Stimulated activated CD4-positive, alpha-beta T cell treated with anti-CD3 and anti-CD28 coated beads, Interleukin-1b, Interleukin-23, amount 100 ng/mL, for 48 hours (primary cell): ENCODE measurements at regions not wholly inside any gene's neighbourhood (a gene's known extent, or its start where the extent isn't known, plus 50 kb on each side); places are given as distances from the start of the nearest gene placed in this dataset.
"Not testable (repeated sequence)": the region's sequence is repeated elsewhere in the genome, so short reads cannot be mapped to it uniquely, and the experiment has no call there.

ENCODE experiments used
- DNase-seq: peaks from one replicate; pipeline ENCODE4 v3.0.0-alpha.2; 2020

GRCh38 chr5:93213111-93213794 lies 367.8 kb downstream of the NR2F1-AS1 start:
- DNase-seq = not testable (repeated sequence)

DNA sequence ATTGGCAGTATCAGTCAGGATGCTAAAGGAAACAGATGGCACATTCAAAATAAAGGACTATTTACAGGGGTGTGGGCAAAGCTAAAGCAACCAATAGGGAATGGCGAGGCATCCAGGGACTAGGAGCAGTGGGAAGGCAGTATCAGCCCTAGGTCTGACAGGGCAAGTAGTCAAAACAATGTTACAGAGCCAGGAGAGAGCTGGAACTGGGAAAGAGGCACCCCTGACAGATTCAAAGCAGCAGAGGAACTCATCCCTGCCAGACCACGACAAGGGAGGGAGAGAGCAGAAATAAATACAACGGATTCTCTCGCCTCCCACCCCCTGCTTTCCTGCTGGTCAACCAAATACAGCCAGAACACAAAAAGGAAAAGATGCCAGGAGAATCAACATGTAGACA lies 371.5 kb downstream of the NR2F1-AS1 start:
- DNase-seq = no peak

DNA sequence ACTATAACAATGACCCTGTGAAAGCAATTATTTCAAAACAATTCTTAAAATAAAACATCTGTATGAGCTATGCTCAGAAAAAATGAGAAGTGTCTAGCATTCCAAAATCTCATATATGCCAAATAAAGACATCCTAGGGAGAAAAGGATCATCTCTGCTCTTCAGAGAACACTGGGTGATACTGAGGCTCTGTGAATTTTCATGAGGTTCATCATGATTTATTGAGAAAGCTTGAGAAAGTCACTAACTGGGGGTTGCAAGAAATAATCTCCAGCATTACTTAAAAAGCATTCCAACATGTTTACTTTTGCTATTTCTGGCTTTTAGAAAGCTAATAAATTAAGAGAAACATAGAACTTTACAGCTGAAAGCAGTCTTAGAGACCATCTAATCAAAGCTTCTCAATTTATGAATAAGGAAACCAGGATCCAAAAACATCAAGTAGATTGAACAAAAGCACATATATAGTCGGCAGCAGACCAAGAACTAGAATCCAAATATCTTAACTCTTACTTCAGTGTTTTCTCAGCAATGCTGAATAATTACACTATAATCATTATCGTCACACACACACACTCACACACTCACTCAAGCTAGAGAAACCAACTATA lies 372.8 kb downstream of the NR2F1-AS1 start:
- DNase-seq = no peak

- no peak for DNase-seq
Measured at GRCh38 chr5:93206203-93206602, 374.8 kb downstream of the NR2F1-AS1 start.

DNA sequence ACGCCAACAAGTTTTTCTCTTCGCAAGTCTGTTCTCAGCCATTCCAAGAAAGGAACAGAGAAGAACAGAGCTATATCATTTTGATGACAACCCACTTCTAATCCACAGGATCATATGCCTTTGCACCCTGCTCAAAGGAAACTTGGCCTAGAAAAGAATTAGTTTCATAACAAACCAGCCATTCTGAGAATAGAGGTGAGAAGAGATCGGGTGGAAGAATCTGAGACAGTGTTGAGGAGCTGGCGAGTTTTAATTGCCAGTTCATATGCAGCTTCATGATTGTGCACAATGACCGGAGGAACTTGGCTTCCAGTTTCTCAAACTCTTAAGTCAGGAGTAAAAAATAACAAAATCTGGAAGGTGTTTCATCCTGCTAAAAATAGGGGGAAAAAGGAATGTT lies 380.0 kb downstream of the NR2F1-AS1 start:
- no peak for DNase-seq

DNA sequence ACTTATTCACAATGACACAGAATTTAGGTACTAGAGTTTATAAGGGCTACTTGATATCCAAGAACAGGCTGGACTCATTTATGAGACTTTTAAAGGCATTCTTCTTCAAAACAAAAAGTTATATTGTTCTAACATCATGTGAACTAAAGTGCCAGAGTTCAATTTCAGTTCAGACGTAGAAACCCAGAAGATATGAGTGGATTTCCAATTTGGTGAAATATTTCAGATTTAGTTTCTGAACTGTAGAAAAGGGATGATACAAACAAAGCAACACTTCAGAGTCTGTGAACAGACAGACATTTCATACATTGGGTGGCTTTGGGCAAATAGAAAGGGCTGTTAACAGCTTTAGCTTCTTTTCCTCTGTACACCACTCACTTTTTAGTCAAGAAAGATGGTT lies 384.0 kb downstream of the NR2F1-AS1 start:
- no peak for DNase-seq

DNA sequence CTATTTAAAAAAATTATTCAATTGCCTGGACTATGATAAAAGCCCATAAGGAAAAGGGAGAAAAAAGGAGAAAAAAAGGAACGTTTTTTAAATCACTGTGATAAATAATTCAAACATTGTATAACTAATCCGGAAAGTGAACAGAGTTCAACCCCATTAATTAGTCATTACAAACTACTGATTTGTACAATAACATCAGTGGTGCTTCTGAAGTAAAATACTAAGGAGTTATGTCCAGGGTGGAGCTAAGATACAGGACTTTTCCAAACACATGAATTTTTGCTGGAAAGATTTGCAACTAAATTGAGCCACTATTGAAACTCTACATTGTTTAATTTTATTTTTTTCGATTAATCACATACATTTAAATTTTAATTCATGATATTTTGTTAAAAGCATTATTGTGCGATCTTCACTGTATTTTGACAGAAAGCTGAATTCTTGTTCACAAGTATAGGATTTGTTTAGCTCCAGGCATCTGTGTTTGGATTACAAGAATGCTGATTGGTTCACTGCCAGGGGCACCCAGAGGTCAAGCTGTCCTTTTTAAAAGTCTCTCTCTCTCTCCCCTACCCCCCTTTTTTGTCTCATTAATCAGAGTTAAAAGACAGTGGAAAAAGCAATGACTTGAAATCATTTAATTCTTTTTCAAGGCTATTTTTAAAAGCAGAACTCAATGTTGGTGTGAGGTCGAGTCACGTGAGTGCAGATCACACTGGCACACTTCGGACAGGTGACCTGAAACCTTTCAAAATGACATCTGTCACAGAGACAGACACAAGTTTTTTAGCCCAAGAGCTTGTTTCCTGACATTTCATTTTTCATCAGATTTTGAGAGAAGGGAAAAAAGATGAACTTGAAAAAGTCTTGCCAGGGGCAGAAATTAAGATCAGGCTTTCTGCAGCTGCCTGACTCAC lies 387.3 kb downstream of the NR2F1-AS1 start:
- no peak for DNase-seq

DNA sequence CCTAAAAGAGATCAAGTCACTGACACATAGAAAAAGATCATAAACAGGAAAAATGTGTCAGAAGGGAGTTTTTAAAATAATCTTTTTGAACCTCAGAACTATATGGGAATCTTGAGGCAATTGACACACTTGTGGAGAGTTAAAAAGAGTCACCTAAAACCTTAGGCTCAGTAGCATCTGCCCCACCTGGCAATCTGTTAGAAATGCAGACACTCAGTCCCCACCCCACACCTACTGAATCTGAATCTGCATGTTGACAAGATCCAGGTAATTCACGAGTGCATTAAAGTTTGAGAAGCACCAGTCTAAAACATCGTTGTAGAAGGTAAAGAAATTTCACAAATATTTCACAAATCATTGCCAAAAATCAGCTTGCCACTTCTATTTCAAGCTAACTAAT lies 388.3 kb downstream of the NR2F1-AS1 start:
- no peak for DNase-seq

- DNase-seq = no peak
Measured at GRCh38 chr5:93192087-93192486, 388.9 kb downstream of the NR2F1-AS1 start.

DNA sequence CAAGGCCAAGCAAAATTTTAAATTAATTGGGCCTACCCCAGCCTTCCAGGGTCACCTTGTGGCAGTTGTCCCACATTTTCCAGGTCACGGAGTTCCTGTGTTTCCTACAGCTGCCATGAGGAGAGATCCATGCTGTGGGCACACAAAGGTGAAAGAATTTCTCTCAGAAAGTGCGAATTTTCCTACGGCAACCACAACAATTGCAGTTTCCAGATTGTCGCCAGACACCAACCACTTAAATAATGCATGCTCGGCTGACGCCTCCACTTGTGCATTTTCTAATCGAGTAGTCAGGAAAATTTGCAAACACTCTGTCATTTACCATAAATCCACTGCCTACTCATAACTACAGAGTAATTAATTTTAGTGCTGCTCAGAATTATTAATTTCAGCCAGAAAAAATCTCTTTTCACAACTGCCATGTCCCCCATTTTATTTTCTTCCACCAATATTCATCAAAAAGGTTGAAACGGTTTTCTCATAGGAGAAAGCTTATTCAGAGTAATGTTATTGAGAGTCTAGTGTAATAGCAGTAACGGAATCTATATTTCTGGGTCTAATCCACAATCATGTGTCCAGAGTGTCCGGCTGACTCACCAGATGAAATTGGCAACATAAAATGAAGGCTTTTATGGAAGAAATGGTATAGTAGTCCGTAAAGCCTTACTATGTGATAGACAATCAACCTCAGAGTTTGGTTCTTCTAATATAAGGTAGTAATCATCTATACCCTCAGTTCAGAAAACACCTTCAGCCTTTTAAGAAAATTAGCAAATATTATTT lies 389.8 kb downstream of the NR2F1-AS1 start:
- DNase-seq = no peak

GRCh38 chr5:93189707-93190120 lies 391.3 kb downstream of the NR2F1-AS1 start:
- no peak for DNase-seq

DNA sequence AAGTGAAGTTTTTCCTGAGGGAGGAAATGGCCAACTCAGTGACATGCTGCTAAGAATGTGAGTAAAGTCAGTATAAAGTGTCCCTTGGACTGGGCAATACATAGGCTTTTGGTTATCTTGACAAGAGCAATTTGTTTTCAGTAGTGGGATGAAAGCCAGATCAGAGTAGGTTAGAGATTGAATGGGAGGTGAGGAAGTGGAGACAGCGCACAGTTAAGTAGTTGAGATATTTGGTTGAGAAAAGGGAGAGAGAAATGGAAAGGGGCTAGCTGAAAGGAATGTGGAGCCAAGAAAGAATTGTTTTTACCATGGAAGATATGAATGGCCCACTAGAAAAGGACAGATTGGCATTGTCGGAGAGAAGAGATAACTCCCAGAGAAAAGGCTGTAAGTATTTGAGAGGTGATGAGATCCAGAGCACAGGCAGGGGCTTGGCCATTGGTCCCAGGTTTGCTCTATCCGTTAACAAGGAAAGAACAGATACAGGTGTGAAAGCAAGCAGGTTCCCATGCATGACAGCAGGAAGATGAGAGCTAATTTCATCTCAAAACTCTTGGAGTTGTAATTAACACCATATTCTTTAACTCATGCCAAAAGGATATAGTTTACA lies 392.0 kb downstream of the NR2F1-AS1 start:
- DNase-seq = no peak

GRCh38 chr5:93186076-93186682 lies 394.8 kb downstream of the NR2F1-AS1 start:
- DNase-seq = no peak

DNA sequence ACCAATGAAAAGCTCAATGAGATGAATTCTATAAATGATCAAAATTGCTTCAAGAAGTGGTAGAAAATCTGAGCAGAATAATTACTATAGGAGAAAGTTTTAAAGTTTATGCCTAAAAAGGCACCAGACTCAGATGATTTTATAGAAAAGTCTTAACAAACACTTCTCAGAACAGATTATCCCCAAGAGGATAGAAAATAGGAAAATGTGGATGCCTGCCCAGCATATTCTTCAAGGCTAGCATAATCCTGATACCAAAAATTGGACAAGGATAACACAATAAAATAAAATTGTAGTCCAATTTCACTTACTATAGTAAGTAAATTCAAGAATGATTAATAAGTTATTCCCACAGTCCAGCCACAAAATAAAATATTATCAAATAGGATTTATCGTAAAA lies 397.0 kb downstream of the NR2F1-AS1 start:
- no peak for DNase-seq

GRCh38 chr5:93179466-93179865 lies 401.6 kb downstream of the NR2F1-AS1 start:
- DNase-seq = no peak

DNA sequence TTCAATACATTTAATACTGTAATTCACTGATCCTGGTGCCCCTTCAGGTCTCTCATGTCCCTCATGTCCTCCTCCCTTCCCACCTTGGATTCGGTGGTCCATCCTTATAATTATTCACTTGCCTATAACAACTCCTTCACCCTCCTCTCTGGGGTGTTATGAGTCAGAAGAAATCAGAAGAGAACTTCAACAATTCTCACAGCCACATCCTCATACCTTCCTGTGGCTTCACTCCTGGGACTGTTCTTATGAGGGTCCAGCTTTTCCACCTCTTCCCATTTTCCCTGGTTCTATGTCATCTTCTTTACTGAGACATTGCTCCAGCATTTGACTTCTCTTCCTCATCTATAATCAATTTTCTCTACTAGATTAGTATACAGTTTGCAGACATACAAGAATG lies 406.1 kb downstream of the NR2F1-AS1 start:
- no peak for DNase-seq

GRCh38 chr5:93165559-93165958 lies 415.5 kb downstream of the NR2F1-AS1 start:
- DNase-seq = no peak

DNA sequence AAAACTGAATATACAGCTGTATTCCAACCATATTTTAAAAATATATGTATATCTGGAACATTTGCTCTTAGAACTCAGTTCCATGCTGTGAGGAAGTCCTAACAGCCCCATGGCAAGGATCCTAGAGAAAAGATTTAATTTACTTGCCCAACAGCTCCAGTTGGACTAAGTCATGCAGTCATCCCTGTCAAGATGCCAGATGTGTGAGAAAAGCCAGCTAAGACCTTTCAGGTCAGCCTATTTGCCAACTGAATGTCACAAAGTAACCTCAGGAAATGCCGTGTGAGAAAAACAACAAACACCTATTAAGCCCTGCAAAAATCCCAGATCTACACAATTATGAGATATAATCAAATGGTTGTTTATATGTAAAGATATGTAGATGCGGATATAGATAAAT lies 416.3 kb downstream of the NR2F1-AS1 start:
- DNase-seq = no peak

GRCh38 chr5:93163010-93163663 lies 417.9 kb downstream of the NR2F1-AS1 start:
- no peak for DNase-seq

DNA sequence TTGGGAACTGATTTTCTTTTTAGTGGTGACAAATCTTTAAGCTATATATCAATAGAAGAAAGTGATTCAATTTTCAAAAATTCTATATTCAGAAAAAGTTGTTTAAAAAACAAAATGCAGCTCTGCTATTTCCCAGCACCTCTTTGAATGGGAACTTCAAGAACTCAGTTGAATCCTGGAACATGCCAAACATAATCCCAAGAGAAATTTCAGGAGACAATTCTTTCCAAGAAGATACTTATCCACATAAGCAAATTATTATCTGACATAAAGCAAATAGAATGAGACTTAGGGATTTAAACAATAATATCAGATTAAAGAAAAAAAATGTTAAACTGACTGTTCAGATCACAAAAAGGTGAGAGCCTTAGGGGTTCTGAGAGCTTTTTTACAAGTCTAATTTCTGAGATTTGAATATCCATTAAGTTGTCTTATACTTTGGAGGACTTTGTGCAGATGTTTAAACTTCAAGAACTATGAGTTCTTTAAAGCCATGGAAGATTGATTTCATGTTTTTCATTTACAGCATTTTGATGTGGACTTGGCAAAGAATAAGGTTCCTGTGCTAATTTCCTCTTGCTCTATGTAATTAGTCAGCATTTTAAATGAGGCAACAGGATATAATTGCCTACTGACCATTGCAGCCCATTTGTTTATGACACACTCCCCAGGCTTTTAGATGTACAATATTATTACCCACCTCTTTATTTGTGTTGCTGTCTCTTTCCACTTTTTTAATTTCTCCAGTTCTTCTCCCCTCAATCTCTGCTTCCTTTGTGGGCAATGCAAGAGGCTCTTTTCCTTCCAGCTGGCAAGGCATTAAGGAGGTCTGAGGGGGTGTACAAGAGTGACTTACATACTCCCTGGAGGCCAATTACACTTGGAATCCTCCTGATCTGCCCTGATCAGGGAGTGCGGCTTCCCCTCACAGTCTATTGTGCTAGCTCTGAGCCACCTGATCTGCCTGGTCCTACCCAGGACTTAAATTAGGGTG lies 419.1 kb downstream of the NR2F1-AS1 start:
- no peak for DNase-seq
